SK-MEL-5 (cell line): ENCODE measurements at regions not wholly inside any gene's neighbourhood (a gene's known extent, or its start where the extent isn't known, plus 50 kb on each side); places are given as distances from the start of the nearest gene placed in this dataset.

Experiments used
- DNase-seq: peaks from one replicate; pipeline ENCODE4 v3.0.0-alpha.2; 2016; ENCODE audit warnings: low read depth, low spot score
- in situ Hi-C: cut with HindIII; loops from 2 replicates; pipeline ENCODE4 v1.10.0; 2016; ENCODE audit warnings: low sequenced_read_pairs, high pct_unique_total_duplicates, low pct_unique_long_range_greater_than_20kb

DNA sequence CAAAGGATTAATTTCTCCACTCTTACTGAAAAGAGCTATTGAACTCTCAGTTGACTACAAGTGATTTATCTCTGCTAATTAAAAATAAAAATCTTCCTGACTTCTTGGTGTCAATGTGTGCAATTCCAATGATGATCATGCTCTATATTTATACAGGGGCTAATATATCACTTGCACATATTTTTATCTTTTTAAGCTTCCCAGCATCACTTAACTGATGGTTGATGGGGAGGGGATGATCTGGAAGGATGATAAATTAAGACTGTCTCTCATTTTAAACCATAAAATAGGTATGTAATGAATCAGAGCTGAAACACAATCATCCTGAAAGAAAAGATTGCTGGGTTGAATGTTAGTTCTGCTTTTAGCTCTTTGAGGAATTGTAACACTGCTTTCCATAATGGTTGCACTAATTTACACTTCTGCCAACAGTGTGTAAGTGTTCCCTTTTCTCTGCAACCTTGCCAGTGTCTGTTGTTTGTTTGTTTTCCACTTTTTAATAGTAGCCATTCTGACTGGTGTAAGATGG is 169.6 kb upstream of the ECI2 start:
- in situ Hi-C loops: no loop called here
- DNase-seq: no peak

DNA sequence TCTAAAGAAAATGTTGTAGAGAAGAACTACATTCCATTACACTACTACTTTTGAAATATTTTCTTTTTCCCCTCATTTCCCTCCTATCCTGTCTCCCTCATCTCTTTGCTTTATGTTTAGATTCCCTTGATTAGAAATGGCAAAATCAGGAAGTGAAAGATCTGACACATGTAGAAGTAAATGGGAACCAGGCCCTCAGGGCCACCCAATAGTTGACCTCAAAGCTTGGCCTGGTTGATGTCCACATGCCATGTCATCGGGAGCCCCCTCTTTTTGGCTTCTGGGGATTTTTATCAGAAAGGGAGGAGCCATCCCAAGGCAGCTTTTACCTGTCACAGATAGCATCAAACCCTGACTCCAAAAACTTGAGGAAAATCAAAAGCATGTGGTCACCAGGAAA is 168.3 kb upstream of the ECI2 start:
- no peak for DNase-seq
- in situ Hi-C loops: no loop called here

DNA sequence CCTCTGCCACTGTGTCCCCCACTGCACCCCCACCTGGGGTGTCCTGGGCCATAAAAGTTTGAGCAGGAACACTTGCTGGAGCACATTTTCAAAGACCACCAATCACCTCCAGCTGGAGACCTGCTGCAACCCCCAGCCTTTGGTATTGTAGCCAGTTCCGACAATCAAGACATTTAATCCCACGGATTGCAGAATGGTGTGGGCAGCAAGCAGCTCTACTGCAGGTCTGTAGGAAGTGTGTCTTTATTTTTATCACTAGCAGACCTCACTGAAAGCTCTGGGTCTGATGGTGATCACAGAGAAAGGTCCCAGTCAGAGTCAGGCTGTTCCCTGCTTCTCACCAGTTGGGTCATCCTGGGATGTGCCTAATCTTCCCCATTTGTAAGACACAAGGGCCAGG is 167.1 kb upstream of the ECI2 start:
- in situ Hi-C loops: no loop called here
- DNase-seq: no peak

DNA sequence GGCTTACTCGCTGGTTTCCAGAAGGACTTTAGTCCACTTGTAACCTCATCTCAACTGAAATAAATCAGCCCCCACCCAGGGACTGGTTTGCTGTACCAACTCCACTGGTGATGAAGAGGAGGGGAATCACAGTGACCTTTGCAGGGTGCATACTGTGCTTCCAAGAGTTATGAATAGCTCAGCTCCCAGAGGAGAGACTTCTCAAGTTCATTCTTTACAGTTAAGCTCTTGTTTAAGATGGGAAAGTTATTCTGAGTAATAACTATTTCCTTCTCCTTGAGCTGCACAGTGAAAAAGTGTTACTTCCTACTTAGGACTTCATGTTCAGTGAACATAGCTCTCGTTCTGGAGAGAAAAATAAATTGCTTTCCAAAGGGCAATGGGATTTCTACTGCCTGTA is 166.5 kb upstream of the ECI2 start:
- in situ Hi-C loops: no loop called here
- DNase-seq: no peak

DNA sequence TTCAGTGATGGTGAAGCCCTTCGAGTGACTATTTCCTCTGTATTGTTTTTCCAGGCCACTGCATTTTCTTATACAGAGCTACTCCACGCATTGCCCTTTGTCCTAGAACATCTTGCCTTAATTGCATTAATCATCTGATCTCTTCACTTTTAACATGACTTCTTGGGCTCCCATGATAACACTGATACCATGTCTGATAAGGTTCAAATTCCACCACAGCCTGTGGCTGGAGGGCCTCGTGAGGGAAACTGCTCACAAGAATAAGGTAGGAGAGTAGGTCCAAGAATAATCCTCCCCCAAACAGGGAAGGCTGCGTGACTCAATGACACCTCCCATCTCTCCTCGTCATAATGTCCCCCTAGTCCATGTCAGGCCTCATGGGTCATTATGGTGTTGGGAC is 165.5 kb upstream of the ECI2 start:
- in situ Hi-C loops: no loop called here
- DNase-seq: no peak

DNA sequence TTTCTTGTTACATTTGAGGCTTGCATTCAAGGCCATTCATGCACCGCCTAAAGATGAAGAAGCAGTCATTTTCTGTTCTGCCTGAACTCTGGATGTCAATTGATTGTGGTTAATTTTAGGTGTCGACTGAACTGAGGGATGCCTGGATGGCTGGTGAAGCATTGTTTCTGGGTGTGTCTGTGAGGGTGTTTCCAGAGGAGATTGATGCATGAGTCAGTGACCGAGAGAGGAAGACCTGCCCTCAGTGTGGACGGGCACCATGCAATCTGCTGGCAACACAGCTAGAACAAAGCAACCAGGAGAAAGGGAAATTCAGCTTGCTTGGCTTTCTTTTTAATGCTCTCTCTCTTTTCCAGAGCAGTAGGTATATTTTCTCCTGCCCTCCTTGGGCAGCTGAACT is 164.1 kb upstream of the ECI2 start:
- DNase-seq: no peak
- in situ Hi-C loops: no loop called here

DNA sequence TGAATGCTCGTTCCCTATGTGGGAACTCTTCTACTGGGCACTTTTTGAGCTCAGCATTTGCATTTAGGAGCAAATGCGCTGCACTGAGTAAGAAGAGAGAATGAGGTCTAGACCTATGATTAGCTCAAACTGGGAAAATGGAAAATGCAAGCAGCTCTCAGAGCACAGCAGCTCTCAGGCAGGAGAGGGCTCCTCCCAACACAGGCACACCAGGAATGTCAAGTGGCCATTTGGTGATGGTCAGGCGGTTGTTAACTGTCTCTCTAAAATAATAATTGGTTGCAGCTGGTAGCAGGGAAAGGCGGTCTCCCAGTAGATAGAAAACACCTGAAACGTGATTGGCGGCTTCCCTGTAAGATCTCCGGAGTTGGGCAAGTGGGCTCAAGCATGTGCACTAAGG is 162.0 kb upstream of the ECI2 start:
- no peak for DNase-seq
- in situ Hi-C loops: no loop called here

DNA sequence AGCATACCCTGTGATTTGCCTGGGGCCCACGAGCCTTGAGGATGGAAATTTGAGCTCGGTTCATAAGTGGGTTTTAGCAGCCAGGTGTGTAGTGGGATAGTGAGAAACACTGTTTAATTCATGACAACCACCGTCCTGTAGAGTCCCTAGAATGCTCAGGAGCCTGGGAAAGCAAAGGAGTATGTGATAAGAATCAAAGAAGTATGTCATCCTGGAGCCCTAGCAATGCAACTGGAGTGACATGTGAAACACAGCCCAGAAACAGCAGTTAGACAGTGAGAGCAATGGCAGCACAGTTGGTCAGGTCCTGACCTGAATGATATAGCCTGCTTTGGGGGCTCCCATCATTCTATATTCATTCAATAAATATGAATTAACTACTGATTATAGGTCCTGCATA is 161.2 kb upstream of the ECI2 start:
- in situ Hi-C loops: no loop called here
- no peak for DNase-seq

DNA sequence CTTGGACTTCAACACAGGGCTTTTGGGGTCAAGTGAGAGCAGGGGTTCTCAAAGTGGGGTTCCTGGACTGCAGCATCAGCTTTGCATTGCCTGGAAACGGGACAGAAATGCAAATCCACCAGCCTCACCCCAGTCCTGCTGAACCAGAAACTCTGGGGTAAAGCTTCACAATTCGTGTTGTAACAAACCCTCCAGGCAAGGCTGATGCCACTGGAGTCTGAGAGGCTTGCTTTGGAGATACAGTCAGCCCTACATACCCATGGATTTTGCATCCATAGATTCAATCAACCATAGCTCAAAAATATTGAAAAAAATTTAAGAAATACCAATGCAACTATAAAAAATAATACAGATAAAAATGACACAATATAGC is 160.4 kb upstream of the ECI2 start:
- in situ Hi-C loops: no loop called here
- DNase-seq: no peak

DNA sequence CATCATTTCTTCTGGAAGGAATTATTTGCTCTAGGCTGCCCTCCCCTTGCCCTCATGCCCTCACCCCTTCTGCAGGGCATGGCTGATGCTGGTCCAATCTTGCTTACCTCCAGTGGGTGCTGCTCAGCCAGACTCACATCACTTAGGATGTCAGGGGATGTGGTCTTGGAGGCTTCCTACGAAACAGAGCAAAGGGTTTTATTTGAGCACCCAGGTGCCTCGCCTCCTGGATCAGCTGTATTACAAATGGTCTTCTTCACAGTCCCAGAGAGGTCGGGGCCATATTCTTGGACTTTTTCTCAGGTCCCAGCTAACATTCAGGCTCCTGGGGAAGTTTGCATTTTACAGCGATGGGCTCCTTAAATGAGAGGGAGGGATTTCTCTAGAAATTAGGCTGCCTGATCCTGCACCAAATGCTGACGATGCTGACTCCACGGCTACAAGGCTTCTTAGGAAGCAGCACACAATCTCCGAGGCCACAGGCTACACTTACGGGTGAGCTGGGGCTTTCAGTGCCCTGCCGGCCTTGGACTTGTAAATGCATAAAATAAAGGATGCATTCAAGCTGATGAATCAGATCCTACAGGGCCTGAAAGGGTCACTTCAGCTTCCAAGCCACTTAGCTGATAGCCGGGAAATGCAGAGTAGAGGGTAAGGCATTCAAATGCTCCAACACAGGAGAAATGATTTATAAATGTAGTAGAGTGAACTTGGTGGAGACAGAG is 159.8 kb upstream of the ECI2 start:
- in situ Hi-C loops: no loop called here
- peak; percentile 69 for DNase-seq

DNA sequence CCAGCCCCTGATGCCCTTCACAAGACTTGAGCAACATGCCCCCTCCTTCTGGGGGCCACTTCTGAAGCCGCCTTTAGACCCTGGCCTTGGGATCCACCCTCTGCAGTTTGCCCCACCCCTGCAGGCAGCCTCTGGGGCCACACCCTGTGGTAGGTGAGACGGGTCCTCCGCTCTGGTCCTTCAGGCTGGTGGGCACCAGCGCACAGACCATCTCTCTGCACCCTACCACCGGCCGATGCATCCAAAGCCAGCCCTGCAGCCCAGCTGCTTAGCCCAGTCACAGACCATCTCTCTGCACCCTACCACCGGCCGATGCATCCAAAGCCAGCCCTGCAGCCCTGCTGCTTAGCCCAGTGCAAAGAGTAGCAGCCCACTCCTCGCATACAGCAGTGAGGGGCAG is 159.3 kb upstream of the ECI2 start:
- in situ Hi-C loops: no loop called here
- no peak for DNase-seq

DNA sequence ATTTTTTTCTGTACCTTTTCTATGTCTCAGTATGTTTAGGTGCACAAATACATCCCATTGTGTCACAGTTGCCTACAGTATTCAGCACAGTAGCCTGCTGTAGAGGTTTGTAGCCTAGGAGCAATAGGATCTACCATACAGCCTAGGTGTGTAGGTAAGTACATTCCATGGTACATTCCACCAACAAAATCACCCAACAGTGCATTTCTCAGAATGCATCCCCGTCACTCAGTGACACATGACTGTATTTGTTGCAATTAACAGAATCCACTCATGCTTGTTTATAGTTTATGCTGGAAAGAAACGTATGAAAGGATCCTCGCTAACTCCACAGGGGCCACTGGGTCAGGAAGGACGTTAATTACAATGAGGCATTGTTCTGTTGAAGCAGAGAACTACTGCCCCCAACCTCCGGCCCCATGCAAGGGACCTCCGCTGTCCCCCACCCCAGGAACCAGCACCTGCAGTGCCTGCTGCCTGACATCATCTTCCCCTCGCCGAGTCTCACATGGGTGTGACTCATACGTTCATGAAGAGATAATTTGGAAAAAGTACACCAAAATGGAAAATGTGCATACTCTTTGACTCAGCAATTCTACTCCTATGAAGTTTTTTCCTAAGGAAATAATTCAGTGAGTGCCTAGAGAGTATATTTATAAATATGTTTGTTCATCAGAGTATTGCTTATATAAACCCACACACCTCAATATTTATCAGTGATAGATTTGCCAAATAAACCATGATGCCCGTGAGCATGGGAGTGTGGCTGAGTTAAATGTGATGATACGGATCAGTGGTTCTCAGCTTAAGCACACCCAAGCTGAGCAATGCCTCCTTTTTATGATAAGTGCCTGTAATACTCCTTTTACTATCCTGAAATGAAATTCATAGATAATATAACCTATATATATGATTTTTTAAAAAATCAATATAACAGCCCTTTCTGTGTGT is 156.4 kb upstream of the ECI2 start:
- in situ Hi-C loops: no loop called here

DNA sequence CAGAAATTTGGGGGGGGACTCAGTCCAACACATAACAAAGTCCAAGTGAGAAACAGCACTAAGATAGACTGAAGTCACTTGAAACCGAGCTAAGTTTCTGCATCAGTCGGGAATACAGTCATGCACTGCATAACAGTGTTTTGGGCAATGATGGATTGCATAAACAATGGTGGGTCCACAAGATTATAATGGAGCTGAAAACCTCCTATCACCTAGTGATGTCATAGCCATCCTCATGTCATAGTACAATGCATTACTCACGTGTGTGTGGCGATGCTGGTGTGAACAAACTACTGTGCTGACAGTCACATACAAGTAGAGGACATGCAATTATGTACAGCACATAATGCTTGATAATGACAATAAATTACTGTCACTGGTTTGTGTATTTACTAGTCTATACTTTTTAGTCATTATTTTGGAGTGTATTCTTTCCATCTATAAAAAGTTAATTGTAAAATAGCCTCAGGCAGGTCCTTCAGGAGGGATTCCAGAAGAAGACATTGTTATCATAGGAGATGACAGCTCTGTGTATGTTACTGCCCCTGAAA is 154.5 kb upstream of the ECI2 start:
- no peak for DNase-seq
- in situ Hi-C loops: no loop called here

More for the DNA sequence above, 156.4 kb upstream of the ECI2 start:
- DNase-seq: peak; percentile 36

DNA sequence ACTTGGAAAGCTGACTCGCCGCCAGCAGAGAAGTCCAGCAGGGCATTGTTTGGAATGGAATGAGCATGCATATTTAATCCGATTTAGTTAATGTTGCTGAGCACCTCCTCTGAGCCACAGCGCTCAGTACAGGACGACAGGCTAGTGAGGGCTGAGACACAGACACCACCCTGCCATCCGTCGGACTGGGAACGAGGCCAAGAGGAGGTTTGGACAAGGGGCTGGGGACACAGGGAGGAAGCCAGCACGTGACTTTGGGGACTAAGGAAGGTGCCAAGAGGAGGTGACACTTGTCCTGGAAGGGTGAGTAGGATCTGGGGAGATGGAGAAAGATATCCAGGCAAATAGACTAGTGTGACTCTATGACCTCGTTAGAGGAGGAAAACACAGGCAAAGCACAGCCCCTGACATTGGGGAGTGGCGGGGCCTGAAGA is 152.5 kb upstream of the ECI2 start:
- no peak for DNase-seq

DNA sequence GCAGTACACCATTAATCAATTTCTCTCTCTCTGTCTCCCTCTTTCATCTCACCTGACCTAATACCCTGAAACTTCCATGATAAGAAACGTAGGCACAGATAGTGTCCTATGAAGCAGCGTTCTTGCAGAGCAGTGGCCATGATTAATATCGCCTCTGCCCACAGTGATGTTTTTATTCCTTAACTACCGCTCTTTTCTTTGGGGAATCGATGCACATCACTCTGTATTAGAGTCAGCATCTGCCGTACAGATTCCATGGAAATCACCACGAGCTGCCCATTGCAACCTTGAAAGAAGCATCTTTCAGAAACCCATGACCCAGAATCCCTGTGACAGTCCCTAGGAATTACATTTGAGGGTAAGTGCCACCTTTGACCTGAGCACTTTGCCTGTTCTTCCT is 152.0 kb upstream of the ECI2 start:
- in situ Hi-C loops: no loop called here
- DNase-seq: no peak

More for the DNA sequence above, 152.5 kb upstream of the ECI2 start:
- in situ Hi-C loops: no loop called here

DNA sequence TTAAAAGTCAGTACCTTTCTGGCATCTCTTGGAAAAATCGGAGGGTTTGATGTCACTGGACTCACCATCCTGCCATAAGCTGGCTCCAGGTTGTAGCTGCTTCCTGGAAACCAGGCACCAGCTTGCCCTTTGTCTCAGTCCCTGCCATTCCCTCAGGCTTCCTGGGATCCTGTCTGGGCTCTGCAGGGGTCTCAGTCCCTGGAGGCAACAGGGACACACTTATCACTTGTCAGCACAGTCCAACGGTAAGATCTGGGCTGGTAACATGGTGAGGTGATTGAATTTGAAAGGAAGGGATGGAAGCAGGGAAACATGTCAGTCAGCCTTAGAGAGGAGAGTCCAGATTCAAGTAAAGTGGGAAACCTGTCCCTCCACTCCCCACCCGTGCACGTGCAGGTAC is 147.6 kb upstream of the ECI2 start:
- in situ Hi-C loops: no loop called here
- DNase-seq: no peak

DNA sequence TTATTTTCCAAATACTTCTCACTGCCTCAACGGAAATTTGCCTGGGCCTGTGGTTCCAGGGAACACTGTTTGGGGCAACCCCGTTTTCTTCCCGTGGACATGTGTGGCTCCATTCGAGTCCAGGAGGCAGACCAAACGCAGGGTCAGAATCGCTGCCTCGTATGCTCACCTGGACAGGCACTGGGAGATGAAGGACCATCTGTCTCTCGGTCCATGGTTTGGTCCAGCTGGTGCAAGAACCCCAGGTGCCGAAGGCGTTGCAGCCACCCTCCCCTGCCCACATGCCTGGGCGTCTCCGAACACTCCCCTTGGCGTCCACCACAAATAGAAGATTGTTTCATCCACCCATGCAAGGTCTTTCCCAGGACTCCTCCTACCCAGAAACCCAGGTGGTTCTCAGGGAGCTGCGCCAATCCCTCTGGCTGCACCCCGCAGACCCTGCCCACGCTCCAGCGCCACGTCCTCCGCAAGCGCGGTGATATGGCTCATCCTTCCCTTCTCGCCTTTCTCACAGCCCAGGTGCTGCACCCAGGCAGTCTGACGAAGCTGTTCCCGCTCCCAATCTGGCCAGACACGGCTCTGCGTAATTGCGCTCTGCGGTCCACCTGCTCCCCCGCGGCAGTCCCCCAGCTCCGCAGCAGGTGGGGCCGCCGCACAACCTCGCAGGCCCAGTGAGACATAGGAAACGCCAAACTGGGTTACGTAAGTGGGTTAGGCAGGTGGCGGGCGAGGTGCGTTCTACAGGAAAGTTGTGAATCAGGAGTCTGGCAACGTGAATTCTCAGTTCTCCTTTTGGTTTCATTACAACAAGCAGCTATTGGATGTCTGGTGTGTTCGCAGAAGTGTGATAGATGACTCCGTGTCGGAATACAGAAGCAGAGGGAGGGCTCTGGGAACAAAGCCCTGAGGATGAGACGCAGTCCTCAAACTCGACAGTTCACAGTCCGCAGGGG is 146.2 kb upstream of the ECI2 start:
- in situ Hi-C loops: no loop called here

More for the DNA sequence above, 146.2 kb upstream of the ECI2 start:
- no peak for DNase-seq
